Spleen (tissue), 7 donors: ENCODE measurements at regions not wholly inside any gene's neighbourhood (a gene's known extent, or its start where the extent isn't known, plus 50 kb on each side); places are given as distances from the start of the nearest gene placed in this dataset.

Experiments used
- POLR2A ChIP-seq, 3 donors: fragments of 450-650 bp; IDR thresholded peaks; one replicate each; pipeline ENCODE4 v1.5.1; 2017; ENCODE audit warnings: antibody characterized with exemption in 3 of 3, mild to moderate bottlenecking in 1 of 3
- POLR2AphosphoS5 ChIP-seq, 3 donors: sonication (generic); formaldehyde crosslinking; IDR thresholded peaks; one replicate each; pipeline ENCODE4 v1.5.1; 2017; ENCODE audit warnings: antibody characterized with exemption in 3 of 3
- TF ChIP-seq, protein P1 (sequence below), 11 experiments: fragments of 200-600 bp in 7 of 11; fragments of 450-650 bp in 4 of 11; sonication (generic) in 4 of 11; IDR thresholded peaks in 8 of 11; conservative IDR thresholded peaks in 3 of 11; 1 replicate in 7 of 11; 2 replicates in 4 of 11; pipeline versions ENCODE4 v1.4.0 to v1.8.0; 2016 to 2021; ENCODE audit warnings: antibody characterized with exemption in 11 of 11, inconsistent platforms in 4 of 11, mild to moderate bottlenecking in 1 of 11
- donor health status: DM: no; HTN: no; CAD: no; lungs with moderate emphysema.
- donor health status: DM: no; HTN: no; CAD: no.
- donor health status: DM: no; HTN: no; CAD: no.

DNA sequence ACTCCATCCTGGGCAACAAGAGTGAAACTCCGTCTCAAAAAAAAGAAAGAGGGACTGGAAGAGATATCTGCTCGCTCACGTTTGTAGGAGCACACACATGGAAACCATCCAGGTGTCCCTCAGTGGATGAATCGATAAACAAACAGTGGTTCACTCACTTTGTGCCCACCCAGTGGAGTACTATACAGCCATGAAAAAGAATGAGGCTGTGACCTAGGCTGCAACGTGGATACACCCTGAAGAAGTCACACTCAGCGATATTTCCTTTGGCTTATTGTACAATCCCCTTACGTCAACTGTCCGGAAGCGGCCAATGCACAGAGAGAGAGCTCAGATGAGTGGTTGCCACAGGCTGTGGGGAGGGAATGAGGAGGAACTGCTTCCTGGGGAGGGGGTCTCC lies 82.3 kb upstream of the PPP2R3B start:
- TF ChIP-seq POLR2A (IDR thresholded peaks at IDR 0.05) (no peak), POLR2AphosphoS5 (IDR thresholded peaks at IDR 0.05) (no peak)
- TF ChIP-seq, protein P1, sequence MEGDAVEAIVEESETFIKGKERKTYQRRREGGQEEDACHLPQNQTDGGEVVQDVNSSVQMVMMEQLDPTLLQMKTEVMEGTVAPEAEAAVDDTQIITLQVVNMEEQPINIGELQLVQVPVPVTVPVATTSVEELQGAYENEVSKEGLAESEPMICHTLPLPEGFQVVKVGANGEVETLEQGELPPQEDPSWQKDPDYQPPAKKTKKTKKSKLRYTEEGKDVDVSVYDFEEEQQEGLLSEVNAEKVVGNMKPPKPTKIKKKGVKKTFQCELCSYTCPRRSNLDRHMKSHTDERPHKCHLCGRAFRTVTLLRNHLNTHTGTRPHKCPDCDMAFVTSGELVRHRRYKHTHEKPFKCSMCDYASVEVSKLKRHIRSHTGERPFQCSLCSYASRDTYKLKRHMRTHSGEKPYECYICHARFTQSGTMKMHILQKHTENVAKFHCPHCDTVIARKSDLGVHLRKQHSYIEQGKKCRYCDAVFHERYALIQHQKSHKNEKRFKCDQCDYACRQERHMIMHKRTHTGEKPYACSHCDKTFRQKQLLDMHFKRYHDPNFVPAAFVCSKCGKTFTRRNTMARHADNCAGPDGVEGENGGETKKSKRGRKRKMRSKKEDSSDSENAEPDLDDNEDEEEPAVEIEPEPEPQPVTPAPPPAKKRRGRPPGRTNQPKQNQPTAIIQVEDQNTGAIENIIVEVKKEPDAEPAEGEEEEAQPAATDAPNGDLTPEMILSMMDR (IDR thresholded peaks at IDR 0.05 in 8 of 11, conservative IDR thresholded peaks at IDR 0.05 in 3 of 11) = no peak
